ENCODE measurements at regions not wholly inside any gene's neighbourhood (a gene's known extent, or its start where the extent isn't known, plus 50 kb on each side); places are given as distances from the start of the nearest gene placed in this dataset.

- no peak for TF ChIP-seq CTCF (IDR thresholded peaks at IDR 0.05; ENCODE audit: control insufficient read depth, insufficient read depth, low read depth, low read length, missing control alignments)
- no peak for DNase-seq (ENCODE audit: low read depth)
- no peak overlapping the region for H3K4me3 ChIP-seq (ENCODE audit: control insufficient read depth, low read depth, low read length)
These were observed 131.2 kb upstream of the PLCXD3 start for GRCh38 chr5:41641621-41642020.

GRCh38 chr5:41638685-41639084, 128.3 kb upstream of the PLCXD3 start:
- no peak for DNase-seq (ENCODE audit: low read depth)
- no peak for TF ChIP-seq CTCF (IDR thresholded peaks at IDR 0.05; ENCODE audit: control insufficient read depth, insufficient read depth, low read depth, low read length, missing control alignments)
- H3K4me3 ChIP-seq (ENCODE audit: control insufficient read depth, low read depth, low read length), result no peak overlapping the region

GRCh38 chr5:41637869-41638268, 127.5 kb upstream of the PLCXD3 start:
- H3K4me3 ChIP-seq (ENCODE audit: control insufficient read depth, low read depth, low read length), result no peak overlapping the region
- TF ChIP-seq CTCF (IDR thresholded peaks at IDR 0.05; ENCODE audit: control insufficient read depth, insufficient read depth, low read depth, low read length, missing control alignments), result peak; percentile 39
- DNase-seq (ENCODE audit: low read depth), result no peak

- H3K4me3 ChIP-seq (ENCODE audit: control insufficient read depth, low read depth, low read length), result no peak overlapping the region
- no peak for TF ChIP-seq CTCF (IDR thresholded peaks at IDR 0.05; ENCODE audit: control insufficient read depth, insufficient read depth, low read depth, low read length, missing control alignments)
- no peak for DNase-seq (ENCODE audit: low read depth)
These were observed 127.0 kb upstream of the PLCXD3 start for GRCh38 chr5:41637424-41637823.

- no peak for DNase-seq (ENCODE audit: low read depth)
- no peak overlapping the region for H3K4me3 ChIP-seq (ENCODE audit: control insufficient read depth, low read depth, low read length)
- peak; percentile 39 for TF ChIP-seq CTCF (IDR thresholded peaks at IDR 0.05; ENCODE audit: control insufficient read depth, insufficient read depth, low read depth, low read length, missing control alignments)
These were observed 126.2 kb upstream of the PLCXD3 start for GRCh38 chr5:41636605-41637004.

GRCh38 chr5:41629897-41630296, 119.5 kb upstream of the PLCXD3 start:
- no peak for TF ChIP-seq CTCF (IDR thresholded peaks at IDR 0.05; ENCODE audit: control insufficient read depth, insufficient read depth, low read depth, low read length, missing control alignments)
- no peak for DNase-seq (ENCODE audit: low read depth)
- H3K4me3 ChIP-seq (ENCODE audit: control insufficient read depth, low read depth, low read length), result no peak overlapping the region

- H3K4me3 ChIP-seq (ENCODE audit: control insufficient read depth, low read depth, low read length), result no peak overlapping the region
- no peak for DNase-seq (ENCODE audit: low read depth)
- TF ChIP-seq CTCF (IDR thresholded peaks at IDR 0.05; ENCODE audit: control insufficient read depth, insufficient read depth, low read depth, low read length, missing control alignments), result no peak
These were observed 115.2 kb upstream of the PLCXD3 start for GRCh38 chr5:41625571-41625970.
